HCT116 (cell line): ENCODE measurements at regions not wholly inside any gene's neighbourhood (a gene's known extent, or its start where the extent isn't known, plus 50 kb on each side); places are given as distances from the start of the nearest gene placed in this dataset.

Source experiments
- ATAC-seq: fragments of 200-7000 bp; cut with Tn5 transposase; 2 replicates; pipeline ENCODE4 v1.9.1; 2020; ENCODE audit warnings: mild to moderate bottlenecking, moderate library complexity
- BruUV-seq: library from RNA; stranded (reverse); fragments of 400-500 nt; replicated peaks from 2 replicates; lab custom pipeline; 2021; lab: Mats Ljungman, UMichigan
- CTCF ChIA-PET: fragments of 300-600 bp; sonication (Branson Sonifier 250); formaldehyde crosslinking; loops from one replicate; lab custom pipeline; 2021; ENCODE audit warnings: antibody characterized with exemption; lab: Charles Lee
- POLR2A ChIA-PET: fragments of 300-600, 350-600 bp; sonication (Branson Sonifier 250); formaldehyde crosslinking; loops from one replicate; lab custom pipeline; 2021; ENCODE audit warnings: antibody characterized with exemption; lab: Charles Lee
- RAD21 ChIA-PET, 2 experiments: fragments of 300-600 bp; sonication (Branson Sonifier 250); formaldehyde crosslinking; loops; one replicate each; lab custom pipeline; 2023; ENCODE audit warnings: low total read pairs in 2 of 2; ENCODE audit not compliant: uncharacterized antibody in 2 of 2, unreplicated experiment in 2 of 2, low non-redundant PET in 1 of 2; lab: Charles Lee
- DNase-seq: peaks from one replicate; pipeline ENCODE4 v3.0.0-alpha.2; 2010; ENCODE audit warnings: low read depth, low spot score
- H2AFZ ChIP-seq: fragments of 200-600 bp; shearing (Covaris generic), sonication (generic); 2 replicates; pipeline ENCODE4 v1.6.1; 2017; ENCODE audit warnings: low read depth, mixed run types, mixed read lengths, antibody characterized with exemption, low read length; ENCODE audit not compliant: poor library complexity, severe bottlenecking
- H3K27ac ChIP-seq: 2 replicates; pipeline ENCODE4 v1.5.1; 2012; ENCODE audit warnings: low read depth, low read length
- H3K27me3 ChIP-seq: fragments of 200-600 bp; sonication (generic); 2 replicates; pipeline ENCODE4 v1.6.1; 2016; ENCODE audit warnings: mixed run types, low read length, mixed read lengths; ENCODE audit not compliant: insufficient read depth
- H3K36me3 ChIP-seq, 2 experiments: fragments of 200-500 bp in 1 of 2; fragments of 200-600 bp in 1 of 2; sonication (Bioruptor generic) in 1 of 2; sonication (generic) in 1 of 2; 2 replicates each; pipeline versions ENCODE4 v1.5.1 to v1.6.1; 2014 to 2016; ENCODE audit warnings: low read length in 2 of 2, inconsistent platforms in 1 of 2, mixed read lengths in 1 of 2, mixed run types in 1 of 2; ENCODE audit not compliant: insufficient read depth in 2 of 2, control insufficient read depth in 1 of 2
- H3K4me1 ChIP-seq, 2 experiments: fragments of 200-600 bp in 1 of 2; sonication (generic) in 1 of 2; 2 replicates each; pipeline versions ENCODE4 v1.5.1 to v1.6.1; 2012 to 2017; ENCODE audit warnings: low read length in 2 of 2, inconsistent platforms in 1 of 2, mild to moderate bottlenecking in 1 of 2, mixed read lengths in 1 of 2, mixed run types in 1 of 2, moderate library complexity in 1 of 2; ENCODE audit not compliant: insufficient read depth in 2 of 2, control insufficient read depth in 1 of 2
- H3K4me2 ChIP-seq: fragments of 200-600 bp; sonication (generic); 2 replicates; pipeline ENCODE4 v1.6.1; 2017; ENCODE audit warnings: mixed run types, low read length, mixed read lengths
- H3K4me3 ChIP-seq, 2 experiments: fragments of 200-600 bp in 1 of 2; sonication (generic) in 1 of 2; replicated peaks in 1 of 2; 2 replicates each; pipeline ENCODE4 v1.5.1; 2011 to 2016; ENCODE audit warnings: low read length in 2 of 2, control low read depth in 1 of 2, low read depth in 1 of 2, mild to moderate bottlenecking in 1 of 2, mixed read lengths in 1 of 2, mixed run types in 1 of 2
- H3K79me2 ChIP-seq: fragments of 200-600 bp; sonication (generic); 2 replicates; pipeline ENCODE4 v1.6.1; 2017; ENCODE audit warnings: mild to moderate bottlenecking, mixed run types, low read length, moderate library complexity, mixed read lengths; ENCODE audit not compliant: insufficient read depth
- H3K9ac ChIP-seq: fragments of 200-600 bp; sonication (generic); 2 replicates; pipeline ENCODE4 v1.6.1; 2016; ENCODE audit warnings: low read length, mixed read lengths
- H3K9me2 ChIP-seq: fragments of 200-600 bp; sonication (generic), shearing (Covaris generic); 2 replicates; pipeline ENCODE4 v1.6.1; 2017; ENCODE audit warnings: mixed run types, mild to moderate bottlenecking, moderate library complexity; ENCODE audit not compliant: insufficient read depth
- H3K9me3 ChIP-seq, 2 experiments: fragments of 200-500 bp in 1 of 2; fragments of 200-600 bp in 1 of 2; sonication (Bioruptor generic) in 1 of 2; sonication (generic) in 1 of 2; 2 replicates each; pipeline ENCODE4 v1.6.1; 2014 to 2017; ENCODE audit warnings: low read length in 2 of 2, mixed read lengths in 2 of 2, inconsistent platforms in 1 of 2, low read depth in 1 of 2, mild to moderate bottlenecking in 1 of 2, mixed run types in 1 of 2, moderate library complexity in 1 of 2; ENCODE audit not compliant: control insufficient read depth in 1 of 2, insufficient read depth in 1 of 2
- H4K20me1 ChIP-seq: fragments of 200-600 bp; sonication (generic), shearing (Covaris generic); 2 replicates; pipeline ENCODE4 v1.6.1; 2017; ENCODE audit warnings: mixed run types, mild to moderate bottlenecking, moderate library complexity; ENCODE audit not compliant: insufficient read depth
- CEBPB ChIP-seq: IDR thresholded peaks from 2 replicates; pipeline ENCODE4 v1.6.1; 2012; ENCODE audit warnings: low read depth
- CTCF ChIP-seq, 3 experiments: fragments of 200-600 bp in 1 of 3; sonication (generic) in 1 of 3; IDR thresholded peaks in 2 of 3; conservative IDR thresholded peaks in 1 of 3; 2 replicates each; pipeline ENCODE4 v1.5.1; 2012 to 2017; ENCODE audit warnings: low read depth in 2 of 3, low read length in 2 of 3, antibody characterized with exemption in 1 of 3, borderline replicate concordance in 1 of 3, control low read depth in 1 of 3, mild to moderate bottlenecking in 1 of 3, mixed read lengths in 1 of 3, mixed run types in 1 of 3, moderate library complexity in 1 of 3; ENCODE audit not compliant: insufficient read depth in 1 of 3
- ELF1 ChIP-seq: IDR thresholded peaks from 2 replicates; pipeline ENCODE4 v1.6.1; 2012; ENCODE audit warnings: low read depth, borderline replicate concordance
- FOSL1 ChIP-seq: IDR thresholded peaks from 2 replicates; pipeline ENCODE4 v1.6.1; 2012; ENCODE audit warnings: low read depth
- MAX ChIP-seq: IDR thresholded peaks from 2 replicates; pipeline ENCODE4 v1.6.1; 2012
- POLR2A ChIP-seq: IDR thresholded peaks from 2 replicates; pipeline ENCODE4 v1.7.0; 2011; ENCODE audit warnings: borderline replicate concordance; ENCODE audit not compliant: insufficient read depth, insufficient read length; ENCODE audit errors: extremely low read depth
- REST ChIP-seq: IDR thresholded peaks from 2 replicates; pipeline ENCODE4 v1.6.1; 2012; ENCODE audit warnings: low read depth
- SP1 ChIP-seq: IDR thresholded peaks from 2 replicates; pipeline ENCODE4 v1.6.1; 2012; ENCODE audit warnings: low read depth
- TCF7L2 ChIP-seq: IDR thresholded peaks from 2 replicates; pipeline ENCODE4 v1.7.0; 2011; ENCODE audit warnings: borderline replicate concordance, inconsistent platforms; ENCODE audit not compliant: insufficient read depth, insufficient read length; ENCODE audit errors: extremely low read depth
- ZFX ChIP-seq: fragments of 450-650 bp; IDR thresholded peaks from 2 replicates; pipeline ENCODE4 v1.6.1; 2017
- intact Hi-C: fragments of 100-400 bp; cut with micrococcal nuclease; formaldehyde crosslinking; loops from 2 replicates; pipeline ENCODE4 v1.10.0; 2022

- TF ChIP-seq SP1 (no peak), ZFX (no peak), CTCF (IDR thresholded peaks at IDR 0.05 in 2 of 3, conservative IDR thresholded peaks at IDR 0.05 in 1 of 3; ENCODE audit: borderline replicate concordance in 1 of 3, insufficient read depth in 1 of 3, low read depth in 2 of 3, low read length in 2 of 3) (no peak), POLR2A (no peak), MAX (no peak), TCF7L2 (no peak), ELF1 (no peak), FOSL1 (no peak), CEBPB (no peak), REST (no peak)
- BruUV-seq, result no TSS peak
- ATAC-seq (no peak), DNase-seq (no peak)
- H3K9me2 ChIP-seq, result no peaks in the 10 kb centered on the region
- H2AFZ ChIP-seq, result no peak overlapping the region
- no peaks in the 10 kb centered on the region for H3K36me3 ChIP-seq
- no peaks in the 10 kb centered on the region for H3K79me2 ChIP-seq
- H3K9me3 ChIP-seq, result peaks cover 0 to 4% of the 10 kb centered on the region in 2 experiments; a peak in 2 of 4 replicates
- no peaks in the 10 kb centered on the region for H3K27me3 ChIP-seq
- no peak overlapping the region for H3K4me2 ChIP-seq
- no peak overlapping the region for H3K9ac ChIP-seq
- H3K4me3 ChIP-seq, result no peak overlapping the region
- H3K4me1 ChIP-seq, result no peaks in the 10 kb centered on the region
- ChIA-PET RAD21 (no interaction called here), POLR2A (no interaction called here), CTCF (no interaction called here)
- H3K27ac ChIP-seq, result no peak overlapping the region
- no peaks in the 10 kb centered on the region for H4K20me1 ChIP-seq
- intact Hi-C loops, result no loop called here
These were observed 1576.0 kb upstream of the DDX18 start for GRCh38 chr2:116238511-116238910.
